IMR-90 (cell line): ENCODE measurements at regions not wholly inside any gene's neighbourhood (a gene's known extent, or its start where the extent isn't known, plus 50 kb on each side); places are given as distances from the start of the nearest gene placed in this dataset.

Experiments used
- ATAC-seq: fragments of 200-7000 bp; cut with Tn5 transposase; 2 replicates; pipeline ENCODE4 v1.9.1; 2020; ENCODE audit warnings: low read depth, mild to moderate bottlenecking, moderate library complexity
- BruUV-seq: library from RNA; stranded (reverse); fragments of 400-500 nt; replicated peaks from 2 replicates; lab custom pipeline; 2021; lab: Mats Ljungman, UMichigan
- CTCF ChIA-PET: fragments of 300-600 bp; formaldehyde crosslinking; extraction: SDS; loops from one replicate; lab custom pipeline; 2021; ENCODE audit warnings: antibody characterized with exemption; lab: Yijun Ruan, JAX
- POLR2A ChIA-PET: fragments of 300-600 bp; sonication (Branson Sonifier 250); formaldehyde crosslinking; loops from one replicate; lab custom pipeline; 2022; ENCODE audit warnings: antibody characterized with exemption; ENCODE audit not compliant: unreplicated experiment; lab: Charles Lee
- DNase-seq: peaks from one replicate; pipeline ENCODE4 v3.0.0; 2013
- H2AFZ ChIP-seq: replicated peaks from 2 replicates; pipeline ENCODE3; 2013; ENCODE audit warnings: low read length, mild to moderate bottlenecking; ENCODE audit not compliant: poor library complexity
- H2AK5ac ChIP-seq: 2 replicates; pipeline ENCODE4 v1.6.1; 2013; ENCODE audit warnings: low read depth, low read length, inconsistent platforms
- H2AK9ac ChIP-seq: replicated peaks from 2 replicates; pipeline ENCODE3; 2013; ENCODE audit warnings: mild to moderate bottlenecking, low read depth, low read length, moderate library complexity; ENCODE audit not compliant: poor library complexity
- H2BK120ac ChIP-seq: 2 replicates; pipeline ENCODE4 v1.6.1; 2013; ENCODE audit warnings: low read depth, low read length, inconsistent platforms
- H2BK15ac ChIP-seq: 3 replicates; pipeline ENCODE4 v1.6.1; 2013; ENCODE audit warnings: low read depth, low read length, inconsistent platforms
- H2BK20ac ChIP-seq: 2 replicates; pipeline ENCODE4 v1.6.1; 2013; ENCODE audit warnings: low read depth, mild to moderate bottlenecking, inconsistent platforms, low read length, moderate library complexity
- H2BK5ac ChIP-seq: 2 replicates; pipeline ENCODE4 v1.6.1; 2013; ENCODE audit warnings: mild to moderate bottlenecking, low read depth, low read length, inconsistent platforms; ENCODE audit not compliant: poor library complexity, severe bottlenecking
- H3K14ac ChIP-seq: replicated peaks from 2 replicates; pipeline ENCODE4 v1.6.1; 2013; ENCODE audit warnings: low read depth, low read length, inconsistent platforms
- H3K18ac ChIP-seq: 2 replicates; pipeline ENCODE4 v1.6.1; 2013; ENCODE audit warnings: low read depth, low read length, control low read depth
- H3K23ac ChIP-seq: 2 replicates; pipeline ENCODE4 v1.6.1; 2013; ENCODE audit warnings: low read depth, low read length, inconsistent platforms
- H3K27ac ChIP-seq: 2 replicates; pipeline ENCODE4 v1.5.1; 2013; ENCODE audit warnings: mild to moderate bottlenecking, control low read depth, low read length; ENCODE audit not compliant: insufficient read depth
- H3K27me3 ChIP-seq: 2 replicates; pipeline ENCODE4 v1.6.1; 2013; ENCODE audit warnings: low read length; ENCODE audit not compliant: control insufficient read depth, insufficient read depth
- H3K36me3 ChIP-seq: 2 replicates; pipeline ENCODE4 v1.6.1; 2013; ENCODE audit warnings: low read length, mixed read lengths; ENCODE audit not compliant: control insufficient read depth, insufficient read depth
- H3K4ac ChIP-seq: 2 replicates; pipeline ENCODE4 v1.6.1; 2013; ENCODE audit warnings: low read depth, low read length, inconsistent platforms
- H3K4me1 ChIP-seq: 2 replicates; pipeline ENCODE4 v1.6.1; 2013; ENCODE audit warnings: low read length, mixed read lengths; ENCODE audit not compliant: control insufficient read depth, insufficient read depth
- H3K4me2 ChIP-seq: 2 replicates; pipeline ENCODE4 v1.6.1; 2013; ENCODE audit warnings: low read depth, mild to moderate bottlenecking, control low read depth, low read length, moderate library complexity
- H3K4me3 ChIP-seq: 2 replicates; pipeline ENCODE4 v1.5.1; 2013; ENCODE audit warnings: low read depth, mild to moderate bottlenecking, control low read depth, low read length, moderate library complexity; ENCODE audit not compliant: insufficient read depth
- H3K56ac ChIP-seq: 2 replicates; pipeline ENCODE4 v1.6.1; 2013; ENCODE audit warnings: low read length, inconsistent platforms; ENCODE audit not compliant: insufficient read depth; ENCODE audit errors: extremely low read depth
- H3K79me1 ChIP-seq, 2 experiments: 2 replicates each; pipeline ENCODE4 v1.6.1; 2013; ENCODE audit warnings: low read length in 2 of 2, inconsistent platforms in 1 of 2, low read depth in 1 of 2
- H3K9ac ChIP-seq: 2 replicates; pipeline ENCODE4 v1.6.1; 2013; ENCODE audit warnings: low read depth, low read length, control low read depth
- H3K9me1 ChIP-seq: 2 replicates; pipeline ENCODE4 v1.6.1; 2013; ENCODE audit warnings: low read length, inconsistent platforms; ENCODE audit not compliant: insufficient read depth
- H3K9me3 ChIP-seq: 2 replicates; pipeline ENCODE4 v1.6.1; 2013; ENCODE audit warnings: low read length; ENCODE audit not compliant: control insufficient read depth, insufficient read depth
- H4K20me1 ChIP-seq: 2 replicates; pipeline ENCODE4 v1.6.1; 2013; ENCODE audit warnings: low read length, inconsistent platforms; ENCODE audit not compliant: insufficient read depth
- H4K5ac ChIP-seq: 2 replicates; pipeline ENCODE4 v1.6.1; 2013; ENCODE audit warnings: mild to moderate bottlenecking, low read depth, low read length, control low read depth
- H4K8ac ChIP-seq, 2 experiments: 2 replicates each; pipeline ENCODE4 v1.6.1; 2013; ENCODE audit warnings: low read depth in 2 of 2, low read length in 2 of 2, control low read depth in 1 of 2, inconsistent platforms in 1 of 2
- H4K91ac ChIP-seq: 2 replicates; pipeline ENCODE4 v1.6.1; 2013; ENCODE audit warnings: low read depth, low read length, inconsistent platforms; ENCODE audit not compliant: insufficient read depth
- BHLHE40 ChIP-seq: fragments of 150-350 bp; IDR thresholded peaks from 2 replicates; pipeline ENCODE4 v1.6.1; 2016; ENCODE audit warnings: mild to moderate bottlenecking, low read depth, low read length
- CEBPB ChIP-seq: IDR thresholded peaks from 2 replicates; pipeline ENCODE4 v1.6.1; 2012; ENCODE audit warnings: low read depth, low read length, improper control_type of control experiment
- FOS ChIP-seq: fragments of 150-350 bp; IDR thresholded peaks from 2 replicates; pipeline ENCODE4 v1.6.1; 2016; ENCODE audit warnings: low read depth, low read length
- MAFK ChIP-seq: IDR thresholded peaks from 2 replicates; pipeline ENCODE4 v1.6.1; 2012; ENCODE audit warnings: low read depth, low read length, improper control_type of control experiment
- MAZ ChIP-seq: IDR thresholded peaks from 2 replicates; pipeline ENCODE4 v1.6.1; 2012; ENCODE audit warnings: low read depth, mild to moderate bottlenecking, low read length, improper control_type of control experiment, moderate library complexity, borderline replicate concordance
- MXI1 ChIP-seq: IDR thresholded peaks from 2 replicates; pipeline ENCODE4 v1.6.1; 2012; ENCODE audit warnings: low read depth, mild to moderate bottlenecking, low read length, moderate library complexity, borderline replicate concordance
- NFE2L2 ChIP-seq: fragments of 150-350 bp; IDR thresholded peaks from 2 replicates; pipeline ENCODE4 v1.6.1; 2016; ENCODE audit warnings: low read depth, mild to moderate bottlenecking, low read length
- RFX5 ChIP-seq: IDR thresholded peaks from 2 replicates; pipeline ENCODE4 v1.8.0; 2012; ENCODE audit warnings: low read depth, mild to moderate bottlenecking, low read length, moderate library complexity
- SMC3 ChIP-seq: fragments of 150-350 bp; IDR thresholded peaks from 2 replicates; pipeline ENCODE4 v1.6.1; 2016; ENCODE audit warnings: low read depth, mild to moderate bottlenecking, antibody characterized with exemption, low read length, moderate library complexity
- WGBS, 2 experiments: methylation state at CpG; one replicate each; pipeline versions ENCODE4 v1.1.5 to v1.1.7; 2013; ENCODE audit warnings: missing lambda C conversion rate in 2 of 2; ENCODE audit not compliant: insufficient read length in 1 of 2; ENCODE audit errors: extremely low coverage in 2 of 2; 5-methylcytosine and 5-hydroxymethylcytosine counted together
- dilution Hi-C: fragments of 300-500 bp; cut with HindIII; formaldehyde crosslinking; loops from one replicate; pipeline ENCODE4 v1.14.3; 2018; ENCODE audit warnings: low sequenced_read_pairs; ENCODE audit not compliant: unreplicated experiment
- in situ Hi-C: fragments of 300-500 bp; cut with MboI; formaldehyde crosslinking; loops from 3 replicates; pipeline ENCODE4 v1.14.3; 2019; ENCODE audit warnings: low sequenced_read_pairs, inconsistent platforms, mixed read lengths
- intact Hi-C: fragments of 100-400 bp; cut with micrococcal nuclease; formaldehyde crosslinking; loops from 2 replicates; pipeline ENCODE4 v1.10.0; 2022
- TF ChIP-seq, protein P1 (sequence below): fragments of 150-350 bp; IDR thresholded peaks from 2 replicates; pipeline ENCODE4 v1.6.1; 2016; ENCODE audit warnings: low read depth, mild to moderate bottlenecking, low read length, moderate library complexity, borderline replicate concordance
- TF ChIP-seq, protein P2 (sequence below): fragments of 150-350 bp; IDR thresholded peaks from 2 replicates; pipeline ENCODE4 v1.6.1; 2017; ENCODE audit warnings: mild to moderate bottlenecking, antibody characterized with exemption, low read length, low read depth

- H2BK5ac ChIP-seq, result no peak overlapping the region
- ChIA-PET POLR2A (no interaction called here), CTCF (no interaction called here)
- in situ Hi-C loops (no loop called here), dilution Hi-C loops (no loop called here), intact Hi-C loops (no loop called here)
- no peak overlapping the region for H4K8ac ChIP-seq
- no peak overlapping the region for H2BK20ac ChIP-seq
- TF ChIP-seq MAZ, result no peak
- TF ChIP-seq, protein P1, sequence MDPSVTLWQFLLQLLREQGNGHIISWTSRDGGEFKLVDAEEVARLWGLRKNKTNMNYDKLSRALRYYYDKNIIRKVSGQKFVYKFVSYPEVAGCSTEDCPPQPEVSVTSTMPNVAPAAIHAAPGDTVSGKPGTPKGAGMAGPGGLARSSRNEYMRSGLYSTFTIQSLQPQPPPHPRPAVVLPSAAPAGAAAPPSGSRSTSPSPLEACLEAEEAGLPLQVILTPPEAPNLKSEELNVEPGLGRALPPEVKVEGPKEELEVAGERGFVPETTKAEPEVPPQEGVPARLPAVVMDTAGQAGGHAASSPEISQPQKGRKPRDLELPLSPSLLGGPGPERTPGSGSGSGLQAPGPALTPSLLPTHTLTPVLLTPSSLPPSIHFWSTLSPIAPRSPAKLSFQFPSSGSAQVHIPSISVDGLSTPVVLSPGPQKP, result no peak
- TF ChIP-seq CEBPB, result no peak
- TF ChIP-seq FOS, result no peak
- TF ChIP-seq MXI1, result no peak
- no peak for TF ChIP-seq SMC3
- TF ChIP-seq BHLHE40, result no peak
- no peak for TF ChIP-seq MAFK
- TF ChIP-seq, protein P2, sequence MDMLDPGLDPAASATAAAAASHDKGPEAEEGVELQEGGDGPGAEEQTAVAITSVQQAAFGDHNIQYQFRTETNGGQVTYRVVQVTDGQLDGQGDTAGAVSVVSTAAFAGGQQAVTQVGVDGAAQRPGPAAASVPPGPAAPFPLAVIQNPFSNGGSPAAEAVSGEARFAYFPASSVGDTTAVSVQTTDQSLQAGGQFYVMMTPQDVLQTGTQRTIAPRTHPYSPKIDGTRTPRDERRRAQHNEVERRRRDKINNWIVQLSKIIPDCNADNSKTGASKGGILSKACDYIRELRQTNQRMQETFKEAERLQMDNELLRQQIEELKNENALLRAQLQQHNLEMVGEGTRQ, result no peak
- TF ChIP-seq RFX5, result no peak
- TF ChIP-seq NFE2L2, result no peak
- H4K5ac ChIP-seq, result no peak overlapping the region
- no peak overlapping the region for H2AK5ac ChIP-seq
- no peak overlapping the region for H3K23ac ChIP-seq
- no TSS peak for BruUV-seq
- no peak overlapping the region for H2AFZ ChIP-seq
- H3K4me3 ChIP-seq, result no peak overlapping the region
- no peak overlapping the region for H3K9ac ChIP-seq
- no peaks in the 10 kb centered on the region for H3K79me1 ChIP-seq
- no peaks in the 10 kb centered on the region for H3K9me3 ChIP-seq
- ATAC-seq (no peak), DNase-seq (no peak)
- no peaks in the 10 kb centered on the region; the same call in 1 of the 2 replicates for H3K9me1 ChIP-seq
- H3K36me3 ChIP-seq, result no peaks in the 10 kb centered on the region
- no peak overlapping the region for H3K27ac ChIP-seq
- H2BK120ac ChIP-seq, result 0 out of 2 replicates have a peak overlapping the region, but pooled peaks have one; percentile 36
- peak overlapping the region; percentile 41 for H3K18ac ChIP-seq
- H2BK15ac ChIP-seq, result peak overlapping the region; percentile 13; the same call in 1 of the 3 replicates
- no peaks in the 10 kb centered on the region for H4K20me1 ChIP-seq
- H3K4me1 ChIP-seq, result peaks cover 8% of the 10 kb centered on the region
- no peaks in the 10 kb centered on the region for H3K27me3 ChIP-seq
- 0 out of 2 replicates have a peak overlapping the region, but pooled peaks have one; percentile 25 for H3K4ac ChIP-seq
- no peak overlapping the region for H2AK9ac ChIP-seq
- H3K4me2 ChIP-seq, result peak overlapping the region; percentile 11; the same call in 1 of the 2 replicates
- H4K91ac ChIP-seq, result no peak overlapping the region
- no peak overlapping the region for H3K56ac ChIP-seq
- no peak overlapping the region for H3K14ac ChIP-seq
- no CpG with 5 or more reads among the region's 4 CpGs for WGBS, 2 experiments
Measured at GRCh38 chr11:88405853-88406252, 68.3 kb upstream of the CTSC start.
